ENCODE measurements at regions not wholly inside any gene's neighbourhood (a gene's known extent, or its start where the extent isn't known, plus 50 kb on each side); places are given as distances from the start of the nearest gene placed in this dataset.

GRCh38 chr2:41160439-41160838 is 708.5 kb upstream of the SLC8A1 start:
- no peak for TF ChIP-seq CTCF (IDR thresholded peaks at IDR 0.05; ENCODE audit: insufficient read depth, low read length)
- no peak for TF ChIP-seq POLR2AphosphoS5 (IDR thresholded peaks at IDR 0.05; ENCODE audit: low read depth)
- no peak for TF ChIP-seq REST (IDR thresholded peaks at IDR 0.05; ENCODE audit: insufficient replicate concordance, low read depth)

Data from HL-60 (cell line).